Right kidney (tissue), 1 donor: ENCODE measurements at regions not wholly inside any gene's neighbourhood (a gene's known extent, or its start where the extent isn't known, plus 50 kb on each side); places are given as distances from the start of the nearest gene placed in this dataset.
"Not testable (repeated sequence)": the region's sequence is repeated elsewhere in the genome, so short reads cannot be mapped to it uniquely, and the experiment has no call there.

Experiments used
- DNase-seq: peaks from one replicate; pipeline ENCODE4 v3.0.0-alpha.2; 2016

DNA sequence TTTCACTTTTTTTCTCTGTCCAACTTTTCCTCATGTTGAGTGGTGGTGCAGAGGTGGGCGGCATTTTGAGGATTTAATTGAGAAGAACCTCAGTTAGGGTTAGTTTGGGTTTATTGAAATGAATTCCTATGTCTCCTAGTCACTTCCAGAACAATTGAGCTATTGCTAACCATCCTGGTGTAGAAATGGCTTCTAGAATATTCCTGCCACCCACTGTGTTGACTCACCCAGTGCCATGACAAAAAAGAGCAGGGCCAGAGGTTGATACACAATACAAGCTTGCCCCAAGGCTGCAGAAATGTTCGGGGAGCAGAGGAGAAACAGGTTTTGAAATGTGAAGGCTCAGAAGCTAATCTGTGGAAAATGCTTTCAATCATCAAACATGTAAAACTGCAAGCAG lies 167.1 kb upstream of the TRIB2 start:
- DNase-seq, result no peak

DNA sequence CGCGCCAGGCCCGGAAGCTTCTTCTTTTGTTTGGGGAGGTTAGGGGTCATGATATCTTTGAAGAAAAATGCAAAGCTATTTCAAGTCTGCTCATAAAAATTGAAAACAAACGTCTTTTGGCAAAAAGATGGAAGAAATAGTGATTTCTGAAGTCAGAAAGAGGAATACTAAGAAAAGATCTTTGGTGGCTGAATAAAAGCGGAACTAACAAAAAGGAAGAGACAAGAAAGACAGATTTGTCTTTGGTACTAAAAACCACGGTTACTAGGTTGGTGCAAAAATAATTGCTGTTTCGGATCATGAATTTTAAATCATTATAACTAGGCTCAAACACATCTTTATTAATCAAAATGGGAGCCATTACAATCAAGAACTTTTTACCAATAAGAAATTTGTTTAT lies 164.6 kb upstream of the TRIB2 start:
- no peak for DNase-seq

DNA sequence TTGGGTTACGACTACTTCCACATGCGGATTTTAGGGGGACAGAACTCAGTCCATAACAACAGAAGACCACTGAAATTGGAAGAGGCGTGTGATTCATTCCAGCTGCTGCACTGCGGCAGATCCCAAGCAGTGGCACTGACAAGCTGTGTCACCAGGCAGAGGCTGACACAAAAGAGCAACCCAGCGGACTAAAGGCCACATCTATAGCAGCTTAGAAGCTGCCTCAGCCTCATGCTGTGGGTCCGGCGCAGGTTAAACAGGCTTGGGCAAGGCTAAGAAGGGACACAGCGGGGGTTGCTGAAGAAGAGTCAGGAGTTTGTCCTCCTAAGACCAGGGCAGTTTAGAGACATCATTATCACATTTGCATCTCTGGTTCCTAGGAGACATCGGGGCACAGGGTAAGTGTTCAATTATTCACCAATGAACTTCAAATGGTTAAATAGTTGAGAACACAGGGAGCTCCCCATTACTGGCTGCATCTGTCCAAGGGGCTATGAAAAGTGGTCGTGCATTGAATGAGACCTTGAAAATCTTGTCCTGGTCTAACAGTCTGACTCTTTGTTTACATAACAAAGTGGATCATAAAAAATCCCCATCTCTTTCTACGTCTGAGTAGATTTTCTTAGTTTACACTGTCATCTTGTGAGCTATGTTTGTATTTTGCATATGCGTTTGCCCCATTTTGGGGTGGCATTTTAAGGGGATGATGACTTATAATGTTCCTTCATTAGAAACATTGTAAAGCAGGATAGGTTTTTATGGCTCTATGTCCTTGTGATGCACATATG lies 162.3 kb upstream of the TRIB2 start:
- DNase-seq, result no peak

DNA sequence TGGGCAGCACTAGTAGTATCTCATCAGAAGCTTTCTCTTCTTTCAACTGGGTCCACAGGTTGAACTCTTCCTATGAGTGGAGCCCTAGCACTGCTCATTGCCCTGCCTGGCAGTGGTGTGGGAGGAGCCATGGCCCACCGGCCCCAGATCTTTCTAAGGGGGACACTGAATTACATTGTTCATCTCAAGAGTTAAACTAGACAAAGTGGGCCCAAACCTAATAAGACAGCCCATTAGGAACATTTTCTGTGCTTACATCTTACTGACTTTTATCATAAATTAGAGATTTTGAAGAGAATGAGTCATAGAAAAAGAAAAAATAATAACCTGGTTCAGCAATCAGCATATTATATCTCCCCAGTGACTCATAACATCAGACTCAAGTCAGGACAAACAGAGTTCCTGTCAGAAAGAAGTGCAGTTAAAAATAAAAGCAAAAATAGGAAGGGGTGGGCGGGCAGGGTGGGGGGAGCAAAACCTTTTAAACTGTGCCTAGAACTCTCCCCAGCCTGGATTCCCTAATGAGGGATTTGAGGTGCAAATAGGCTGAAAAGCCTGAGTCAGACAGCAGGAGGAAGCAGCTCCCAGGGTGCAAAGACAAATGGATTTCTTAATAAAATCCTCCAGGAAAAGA lies 161.6 kb upstream of the TRIB2 start:
- DNase-seq, result no peak

DNA sequence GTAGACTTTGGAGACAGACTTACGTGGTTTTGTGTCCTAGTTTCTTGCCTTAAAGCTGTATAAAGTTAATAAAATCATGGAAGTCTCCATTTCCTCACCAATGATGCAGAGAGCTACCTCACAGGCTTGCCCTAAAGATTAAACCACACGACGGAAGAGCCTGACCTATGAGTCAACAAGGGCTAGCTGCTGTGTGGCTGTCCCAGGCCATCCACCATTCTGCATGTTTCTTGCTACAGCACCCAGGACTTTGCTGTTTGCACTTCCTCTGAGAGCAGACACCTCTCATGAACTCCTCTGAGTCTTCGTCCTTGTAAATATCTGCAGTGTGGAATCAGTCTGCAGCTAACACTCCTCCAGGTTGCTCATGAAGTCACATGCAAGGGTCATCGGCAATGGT lies 160.0 kb upstream of the TRIB2 start:
- no peak for DNase-seq

DNA sequence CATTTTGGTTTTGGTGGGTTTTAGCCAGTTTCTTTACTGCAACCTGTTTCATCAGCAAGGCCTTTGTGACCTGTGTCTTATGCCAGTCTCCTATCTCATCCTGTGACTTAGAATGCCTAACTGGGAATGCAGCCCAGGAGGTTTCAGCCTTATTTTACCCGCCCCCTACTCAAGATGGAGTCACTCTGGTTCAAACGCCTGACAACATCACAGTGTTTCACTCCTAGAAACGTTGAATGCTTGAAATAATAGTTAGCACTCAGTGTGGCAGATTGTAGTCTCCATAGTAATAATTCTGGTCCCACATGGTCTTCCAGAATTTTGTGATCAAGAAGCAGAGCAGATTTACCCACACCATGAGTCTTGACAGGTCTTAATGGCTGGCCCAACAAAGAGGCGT lies 159.0 kb upstream of the TRIB2 start:
- DNase-seq, result no peak

DNA sequence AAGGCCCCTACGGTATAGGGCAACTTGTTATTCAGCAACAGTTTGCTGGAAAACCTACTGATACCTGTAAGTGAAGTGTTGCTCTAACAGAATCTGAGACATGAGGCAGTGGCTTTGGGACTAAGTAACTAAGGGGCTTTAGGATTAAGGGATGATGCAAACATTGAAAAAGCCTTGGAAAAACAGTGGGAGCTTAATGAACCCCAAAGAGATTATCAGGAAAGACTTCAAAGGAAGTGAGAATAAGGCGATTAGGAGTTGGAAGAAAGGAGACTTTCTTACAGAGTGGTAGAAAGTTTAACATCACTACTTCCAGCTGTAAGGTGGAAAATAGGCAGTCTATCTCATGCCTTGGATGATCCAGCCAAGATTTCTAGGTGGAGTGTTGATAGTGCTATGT lies 158.2 kb upstream of the TRIB2 start:
- DNase-seq, result no peak

DNA sequence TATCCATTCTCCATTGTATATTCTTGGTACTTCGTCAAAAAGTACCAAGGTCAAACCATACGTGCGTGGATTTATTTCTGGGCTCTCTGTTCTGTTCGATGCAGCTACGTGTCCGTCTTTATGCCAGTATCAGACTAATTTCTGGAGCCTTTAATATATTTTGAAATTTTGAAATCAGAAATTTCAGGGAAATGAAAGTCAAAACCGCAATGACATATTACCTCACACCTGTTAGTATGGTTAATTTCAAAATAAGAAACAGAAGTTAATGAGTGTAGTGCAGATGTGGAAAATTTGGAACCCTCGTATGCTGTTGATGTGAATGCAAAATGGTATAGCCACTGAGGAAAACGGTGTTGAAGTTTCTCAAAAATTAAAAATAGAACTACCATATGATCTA lies 156.1 kb upstream of the TRIB2 start:
- no peak for DNase-seq

DNA sequence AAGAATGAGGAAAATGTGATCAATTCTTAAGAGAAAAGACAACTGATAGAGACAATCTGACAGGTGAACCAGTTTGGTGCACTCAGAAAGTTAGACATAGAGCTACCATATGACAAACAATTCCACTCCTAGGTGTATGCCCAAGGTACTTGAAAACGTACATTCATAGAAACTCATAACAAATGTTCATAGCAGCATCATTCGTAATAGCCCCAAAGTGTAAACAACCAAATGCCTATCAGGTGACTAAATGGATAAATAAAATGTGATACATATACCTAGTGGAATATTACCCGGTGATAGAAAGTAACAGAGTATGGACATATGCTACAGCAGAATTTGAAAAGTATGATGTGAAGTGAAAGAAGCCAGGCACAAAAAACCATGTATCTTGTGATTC lies 149.3 kb upstream of the TRIB2 start:
- no peak for DNase-seq

DNA sequence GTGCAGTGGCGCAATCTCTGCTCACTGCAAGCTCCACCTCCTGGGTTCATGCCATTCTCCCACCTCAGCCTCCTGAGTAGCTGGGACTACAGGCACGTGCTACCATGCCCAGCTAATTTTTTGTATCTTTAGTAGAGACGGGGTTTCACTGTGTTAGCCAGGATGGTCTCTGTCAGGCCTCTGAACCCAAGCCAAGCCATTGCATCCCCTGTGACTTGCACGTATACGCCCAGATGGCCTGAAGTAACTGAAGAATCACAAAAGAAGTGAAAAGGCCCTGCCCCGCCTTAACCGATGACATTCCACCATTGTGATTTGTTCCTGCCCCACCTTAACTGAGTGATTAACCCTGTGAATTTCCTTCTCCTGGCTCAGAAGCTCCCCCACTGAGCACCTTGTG lies 147.2 kb upstream of the TRIB2 start:
- not testable (repeated sequence) for DNase-seq

DNA sequence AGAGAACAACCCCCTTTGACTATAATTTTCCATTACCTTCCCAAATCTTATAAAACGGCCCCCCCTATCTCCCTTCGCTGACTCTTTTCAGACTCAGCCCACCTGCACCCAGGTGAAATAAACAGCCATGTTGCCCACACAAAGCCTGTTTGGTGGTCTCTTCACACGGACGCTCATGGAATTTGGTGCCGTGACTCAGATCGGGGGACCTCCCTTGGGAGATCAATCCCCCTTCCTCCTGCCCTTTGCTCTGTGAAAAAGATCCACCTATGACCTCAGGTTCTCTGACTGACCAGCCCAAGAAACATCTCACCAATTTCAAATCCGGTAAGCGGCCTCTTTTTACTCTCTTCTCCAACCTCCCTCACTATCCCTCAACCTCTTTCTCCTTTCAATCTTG lies 146.8 kb upstream of the TRIB2 start:
- not testable (repeated sequence) for DNase-seq

DNA sequence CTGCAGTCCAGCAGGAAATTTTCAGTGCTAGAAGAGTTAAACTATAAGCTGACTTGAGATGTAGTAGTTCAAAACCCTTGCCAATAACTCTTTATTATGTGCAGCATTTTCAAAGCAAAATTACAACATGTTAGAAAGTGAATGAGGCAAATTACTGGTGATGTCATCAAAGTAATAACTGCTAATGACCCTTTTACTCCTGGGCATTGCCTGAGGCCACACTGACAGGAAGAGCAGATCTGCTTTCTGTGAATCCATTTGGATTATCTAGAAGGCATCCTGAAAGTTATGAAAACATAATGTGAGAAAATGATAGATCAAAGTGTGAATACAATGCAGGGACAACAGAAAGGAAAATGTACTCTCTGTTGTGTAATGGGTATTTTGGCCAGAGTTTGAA lies 139.6 kb upstream of the TRIB2 start:
- DNase-seq, result no peak

DNA sequence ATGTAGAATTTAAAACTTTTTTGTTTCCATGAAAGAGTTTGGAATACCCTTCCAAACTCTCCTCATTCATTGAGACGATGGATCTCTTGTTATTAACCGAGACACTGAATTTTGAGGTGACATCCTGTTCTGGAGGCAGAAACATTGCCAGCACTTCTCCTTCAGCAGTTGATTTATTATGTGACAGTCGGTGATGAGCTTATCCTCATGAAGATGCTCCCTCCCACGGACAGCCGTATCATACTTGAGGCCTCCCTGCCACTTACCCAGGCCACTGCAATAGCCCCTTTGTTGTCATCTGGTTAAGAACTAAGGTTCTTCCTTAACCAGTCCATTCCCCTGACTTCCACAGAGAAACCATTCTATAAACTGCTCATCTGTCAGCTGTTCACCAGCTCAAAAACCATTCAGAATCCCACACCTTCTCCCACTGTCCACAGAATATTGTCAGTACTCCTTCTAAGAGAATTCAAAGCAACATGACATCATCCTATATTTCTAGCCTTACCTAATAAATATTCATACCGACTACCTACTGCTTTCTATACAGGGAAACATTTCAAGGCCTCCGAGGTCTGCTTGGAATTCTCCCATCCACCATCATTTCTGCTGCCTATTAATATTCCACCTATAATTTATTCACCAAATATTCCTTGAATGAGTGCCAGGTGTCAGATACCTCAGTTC lies 139.0 kb upstream of the TRIB2 start:
- DNase-seq, result no peak

DNA sequence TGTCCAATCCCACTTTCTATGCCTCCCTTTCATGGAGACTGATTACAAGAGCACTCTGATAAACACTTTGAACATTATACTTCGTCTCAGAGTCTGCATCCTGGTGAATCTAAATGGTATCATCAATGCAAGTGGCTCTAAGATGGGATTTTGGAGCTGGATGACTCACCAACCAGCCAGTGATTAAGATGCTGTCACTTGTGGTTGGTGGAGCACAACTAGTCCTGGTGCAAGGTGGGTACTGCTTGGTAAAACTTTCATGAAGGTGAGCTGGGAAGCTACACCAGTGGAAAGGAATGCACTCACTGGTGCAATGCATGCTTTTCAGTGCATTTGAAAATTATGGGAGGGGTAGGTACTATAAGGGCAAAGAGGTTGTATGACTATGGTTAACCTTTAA lies 137.7 kb upstream of the TRIB2 start:
- no peak for DNase-seq

DNA sequence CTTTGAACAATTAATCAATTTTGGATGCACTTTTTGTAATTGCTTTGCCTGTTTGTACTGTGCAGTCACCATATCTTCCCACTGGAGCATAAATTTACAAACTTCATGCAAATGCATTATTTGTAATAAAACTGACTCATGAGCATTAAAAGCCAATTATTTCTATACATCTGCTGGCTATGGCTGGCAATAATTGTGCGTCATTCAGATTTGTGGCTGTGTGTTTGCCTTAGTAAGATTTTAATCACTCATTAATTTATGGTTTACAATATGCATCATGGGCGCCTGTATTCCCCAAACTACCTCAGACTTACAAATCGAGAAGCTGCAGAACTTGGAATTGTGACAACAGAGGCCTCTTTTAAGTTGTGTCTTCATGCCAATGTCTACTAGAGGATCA lies 132.4 kb upstream of the TRIB2 start:
- no peak for DNase-seq

DNA sequence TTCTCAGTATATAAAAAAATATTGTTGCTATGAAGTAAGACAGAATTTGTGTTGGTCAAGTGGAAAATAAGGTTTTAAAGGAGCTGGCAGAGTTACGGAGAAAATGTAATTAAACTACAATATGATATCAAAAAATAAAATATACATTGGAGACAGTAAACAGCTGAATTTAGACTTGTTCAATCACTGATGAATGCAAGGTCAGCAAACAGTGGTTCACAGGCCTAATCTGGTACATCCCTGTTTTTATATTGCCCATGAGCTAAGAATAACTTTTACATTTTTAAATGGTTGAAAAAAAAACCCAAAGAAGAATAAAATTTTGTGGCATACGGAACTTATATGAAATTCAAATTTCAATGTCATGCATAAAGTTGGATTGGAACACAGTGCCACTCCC lies 131.0 kb upstream of the TRIB2 start:
- DNase-seq, result no peak

DNA sequence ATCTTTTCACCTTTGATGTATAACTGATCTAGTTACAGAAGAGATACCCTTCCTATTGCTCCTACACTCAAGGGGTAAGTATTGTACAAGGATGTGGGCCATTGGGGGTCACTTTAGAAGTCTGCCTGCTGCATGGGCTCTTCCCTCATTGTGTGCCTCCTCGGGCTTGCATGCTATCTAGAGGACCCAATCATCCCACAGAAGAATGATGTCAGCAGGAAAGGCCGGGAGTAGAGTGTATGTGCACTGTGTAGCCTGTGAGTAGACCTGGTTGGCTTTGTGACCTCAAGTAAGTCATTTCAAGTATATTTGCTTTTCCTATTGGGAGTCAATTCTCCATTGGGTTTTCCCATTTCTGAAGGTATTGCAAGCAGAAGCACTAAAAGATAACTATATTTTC lies 129.5 kb upstream of the TRIB2 start:
- no peak for DNase-seq

DNA sequence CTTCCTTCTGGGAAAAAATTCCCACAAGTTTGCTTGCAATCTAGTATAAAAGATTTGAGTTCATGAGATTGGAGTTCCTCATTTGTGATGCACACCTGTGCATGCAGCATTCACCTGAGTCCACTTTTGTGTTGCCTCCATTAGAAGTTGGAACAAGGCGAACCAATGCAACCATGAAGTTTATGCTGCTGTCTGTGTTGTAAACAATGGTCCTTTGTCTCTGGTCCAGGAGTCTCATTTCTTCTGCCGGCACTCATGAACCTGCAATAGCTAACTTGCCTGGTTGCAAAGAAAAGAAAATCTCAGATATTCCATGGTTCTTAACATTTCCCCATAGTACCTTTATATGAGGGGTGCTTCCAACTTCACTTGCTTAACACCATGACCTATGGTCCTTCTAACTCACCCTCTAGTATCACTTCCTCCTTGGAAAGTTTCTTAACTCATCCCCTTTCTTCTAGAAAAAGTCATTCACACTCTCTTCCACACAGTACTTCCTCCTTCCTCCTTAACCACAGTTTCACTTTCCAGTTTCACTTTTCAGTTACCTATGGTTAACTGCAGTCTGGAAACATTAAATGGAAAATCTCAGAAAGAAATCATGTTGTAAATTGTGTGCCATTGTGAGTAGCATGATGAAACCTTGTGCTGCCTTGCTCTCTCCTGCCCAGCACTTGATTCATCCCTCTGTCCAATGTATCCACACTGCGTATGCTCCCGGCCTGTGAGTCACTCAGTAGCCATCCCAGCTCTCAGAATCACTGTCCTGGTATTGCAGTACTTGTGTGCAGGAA lies 128.8 kb upstream of the TRIB2 start:
- DNase-seq, result no peak

DNA sequence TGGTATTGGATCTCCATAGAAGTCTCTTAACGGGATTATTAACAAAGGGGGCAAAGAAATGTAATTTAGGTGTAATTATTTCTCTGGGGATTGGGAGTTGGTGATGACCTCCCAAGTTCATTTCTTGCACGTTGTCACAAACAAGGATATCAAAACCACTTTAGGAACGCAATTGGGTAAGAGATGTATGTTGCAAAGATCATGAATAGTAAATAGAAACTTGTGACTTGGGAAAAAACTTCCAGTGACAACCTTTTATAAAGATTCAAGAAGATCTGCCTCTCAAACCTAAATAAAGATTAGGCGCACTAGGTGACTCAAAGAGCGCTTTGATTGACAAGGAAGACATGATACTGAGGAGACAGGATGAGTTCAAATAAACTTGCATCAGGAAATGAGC lies 127.8 kb upstream of the TRIB2 start:
- no peak for DNase-seq

DNA sequence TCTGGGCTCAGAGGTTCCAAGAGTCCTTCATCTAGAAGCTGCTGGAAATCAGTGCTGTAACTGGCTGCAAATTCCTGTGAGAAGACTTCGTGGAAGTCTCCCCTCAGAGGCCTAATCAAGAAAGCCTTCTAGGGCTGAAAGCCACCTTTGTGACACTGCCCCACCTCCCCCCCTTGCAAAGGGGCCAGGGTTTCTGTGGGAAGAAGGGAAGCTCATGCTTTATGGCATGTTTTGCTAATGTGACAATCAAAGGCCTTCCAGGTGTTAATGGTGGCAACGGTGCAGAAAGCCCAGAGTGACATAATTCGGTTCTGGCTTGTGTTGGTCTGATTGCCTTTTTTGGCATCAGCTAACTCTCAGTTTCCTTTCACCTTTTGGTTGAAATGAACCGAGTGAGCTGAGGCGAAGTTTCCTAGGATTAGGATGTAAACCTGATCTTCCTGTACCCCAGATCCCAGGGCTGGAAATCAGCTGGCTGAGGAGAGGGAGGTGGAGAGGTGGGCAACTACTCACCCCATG lies 126.9 kb upstream of the TRIB2 start:
- no peak for DNase-seq

DNA sequence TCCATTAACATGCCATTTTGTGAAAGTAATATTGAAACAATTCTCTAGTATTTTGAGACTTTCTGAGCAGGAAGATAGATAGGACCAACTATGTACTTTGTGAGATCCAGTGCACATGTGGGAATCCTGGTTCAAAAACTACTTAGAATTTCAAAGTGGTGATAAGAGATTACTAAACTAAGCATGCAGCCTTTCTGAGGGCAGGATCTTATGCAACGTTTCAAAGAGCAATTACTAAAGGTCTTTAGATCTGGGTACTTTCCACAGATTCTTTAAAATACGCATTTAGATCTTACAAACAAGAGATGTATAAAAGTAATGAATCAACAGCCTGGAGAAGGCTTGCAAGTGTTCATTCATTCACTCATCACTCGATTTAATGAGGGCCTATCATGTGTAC lies 124.4 kb upstream of the TRIB2 start:
- DNase-seq, result no peak

DNA sequence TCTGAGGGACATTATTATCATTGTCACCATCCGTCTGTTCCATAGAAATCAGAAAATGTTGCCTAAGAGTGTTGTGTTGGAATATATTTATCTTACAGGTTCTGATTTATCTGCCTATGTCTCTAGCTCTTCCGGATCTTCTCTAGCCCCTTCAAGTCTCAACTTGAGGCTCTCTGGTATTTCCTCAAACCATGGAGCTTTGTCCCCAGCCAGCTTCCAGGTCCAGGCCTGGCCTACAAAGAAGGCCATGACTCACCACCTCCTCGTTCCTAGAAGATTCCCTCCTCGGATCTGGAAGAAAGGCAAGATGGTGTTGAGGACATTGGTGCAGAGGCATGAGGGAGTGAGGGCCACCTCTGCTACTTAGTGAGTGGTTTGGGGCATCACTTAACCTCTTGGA lies 122.1 kb upstream of the TRIB2 start:
- no peak for DNase-seq

DNA sequence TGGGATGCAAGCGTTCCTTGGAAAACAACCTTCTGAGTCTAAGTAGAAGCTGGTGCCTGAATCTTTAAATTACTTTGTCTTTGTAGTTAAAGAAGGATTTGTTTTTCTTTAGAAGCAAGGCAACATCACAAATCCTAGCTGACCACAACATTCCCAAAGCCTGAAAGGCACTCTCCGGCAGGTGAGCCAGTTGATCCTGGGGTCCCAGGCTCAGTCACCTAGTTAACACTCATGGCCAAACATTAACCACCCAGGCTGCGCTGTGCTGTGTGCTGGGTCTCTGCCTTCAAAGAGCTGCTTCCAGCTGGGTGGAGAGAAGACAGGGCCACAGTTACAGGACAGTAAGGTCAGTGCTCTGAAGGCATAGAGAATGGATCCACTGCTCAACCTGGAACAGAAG lies 120.0 kb upstream of the TRIB2 start:
- no peak for DNase-seq
